ENCODE measurements at regions not wholly inside any gene's neighbourhood (a gene's known extent, or its start where the extent isn't known, plus 50 kb on each side); places are given as distances from the start of the nearest gene placed in this dataset.

DNA sequence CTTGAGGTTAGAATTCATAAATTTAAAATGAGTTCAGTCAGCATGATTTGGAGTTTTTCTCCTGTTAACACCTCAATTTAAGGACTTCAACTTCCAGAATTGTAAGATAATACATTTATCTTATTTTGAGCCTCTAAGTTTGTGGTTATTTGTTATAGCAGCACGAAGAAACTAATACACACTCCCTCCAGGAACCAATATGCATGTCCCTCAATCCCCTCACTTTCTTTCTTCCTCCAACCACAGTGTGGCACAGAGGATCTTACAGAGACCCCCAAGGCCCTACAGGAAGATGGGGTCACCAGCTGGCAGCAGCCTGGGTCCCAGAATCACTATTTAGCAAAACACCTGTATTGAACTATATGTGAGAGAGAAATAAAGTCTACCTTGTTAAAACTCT is 242.0 kb downstream of the RAD51AP2 start:
- Histone ChIP-seq H2AFZ (no peak overlapping the region), H3K27ac (ENCODE audit: low read depth) (no peak overlapping the region), H3K4me2 (no peak overlapping the region), H3K27me3 (ENCODE audit: insufficient read depth) (no peaks in the 10 kb centered on the region), H3K79me2 (replicated peaks; ENCODE audit: insufficient read depth) (no peaks in the 10 kb centered on the region), H3K9me2 (ENCODE audit: insufficient read depth) (peaks cover 4% of the 10 kb centered on the region), H3K4me3 (no peak overlapping the region), H3K36me3 (ENCODE audit: insufficient read depth) (no peaks in the 10 kb centered on the region), H4K20me1 (replicated peaks; ENCODE audit: insufficient read depth) (no peaks in the 10 kb centered on the region), H3F3A (replicated peaks; ENCODE audit: low read depth) (no peaks in the 10 kb centered on the region), H3K4me1 (ENCODE audit: insufficient read depth) (no peaks in the 10 kb centered on the region)
- Mint-ChIP-seq H3K9me3 (0 out of 3 replicates have a peak, but pooled peaks cover 3% of the 10 kb centered on the region), H3K4me3 (no peak overlapping the region), H3K27ac (no peak overlapping the region), H3K4me1 (no peaks in the 10 kb centered on the region), H3K36me3 (ENCODE audit: low read depth) (no peaks in the 10 kb centered on the region), H3K27me3 (ENCODE audit: insufficient read depth, low read depth, poor library complexity) (no peaks in the 10 kb centered on the region)
- no peak for TF ChIP-seq CREB1 (CRISPR knock-in tag; IDR thresholded peaks at IDR 0.05; ENCODE audit: low read depth)
- TF ChIP-seq, protein P1, sequence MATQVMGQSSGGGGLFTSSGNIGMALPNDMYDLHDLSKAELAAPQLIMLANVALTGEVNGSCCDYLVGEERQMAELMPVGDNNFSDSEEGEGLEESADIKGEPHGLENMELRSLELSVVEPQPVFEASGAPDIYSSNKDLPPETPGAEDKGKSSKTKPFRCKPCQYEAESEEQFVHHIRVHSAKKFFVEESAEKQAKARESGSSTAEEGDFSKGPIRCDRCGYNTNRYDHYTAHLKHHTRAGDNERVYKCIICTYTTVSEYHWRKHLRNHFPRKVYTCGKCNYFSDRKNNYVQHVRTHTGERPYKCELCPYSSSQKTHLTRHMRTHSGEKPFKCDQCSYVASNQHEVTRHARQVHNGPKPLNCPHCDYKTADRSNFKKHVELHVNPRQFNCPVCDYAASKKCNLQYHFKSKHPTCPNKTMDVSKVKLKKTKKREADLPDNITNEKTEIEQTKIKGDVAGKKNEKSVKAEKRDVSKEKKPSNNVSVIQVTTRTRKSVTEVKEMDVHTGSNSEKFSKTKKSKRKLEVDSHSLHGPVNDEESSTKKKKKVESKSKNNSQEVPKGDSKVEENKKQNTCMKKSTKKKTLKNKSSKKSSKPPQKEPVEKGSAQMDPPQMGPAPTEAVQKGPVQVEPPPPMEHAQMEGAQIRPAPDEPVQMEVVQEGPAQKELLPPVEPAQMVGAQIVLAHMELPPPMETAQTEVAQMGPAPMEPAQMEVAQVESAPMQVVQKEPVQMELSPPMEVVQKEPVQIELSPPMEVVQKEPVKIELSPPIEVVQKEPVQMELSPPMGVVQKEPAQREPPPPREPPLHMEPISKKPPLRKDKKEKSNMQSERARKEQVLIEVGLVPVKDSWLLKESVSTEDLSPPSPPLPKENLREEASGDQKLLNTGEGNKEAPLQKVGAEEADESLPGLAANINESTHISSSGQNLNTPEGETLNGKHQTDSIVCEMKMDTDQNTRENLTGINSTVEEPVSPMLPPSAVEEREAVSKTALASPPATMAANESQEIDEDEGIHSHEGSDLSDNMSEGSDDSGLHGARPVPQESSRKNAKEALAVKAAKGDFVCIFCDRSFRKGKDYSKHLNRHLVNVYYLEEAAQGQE (IDR thresholded peaks at IDR 0.05; ENCODE audit: unreplicated experiment) = no peak
- TF ChIP-seq EZH2 (IDR thresholded peaks at IDR 0.05; ENCODE audit: low read depth, unreplicated experiment) = no peak
- TF ChIP-seq EZH2phosphoT487 (IDR thresholded peaks at IDR 0.05; ENCODE audit: unreplicated experiment) = no peak
- TF ChIP-seq ZNF331 (CRISPR knock-in tag; IDR thresholded peaks at IDR 0.05; ENCODE audit: low read depth) = no peak
- ATAC-seq = no peak
- DNase-seq (ENCODE audit: low spot score) = no peak

DNA sequence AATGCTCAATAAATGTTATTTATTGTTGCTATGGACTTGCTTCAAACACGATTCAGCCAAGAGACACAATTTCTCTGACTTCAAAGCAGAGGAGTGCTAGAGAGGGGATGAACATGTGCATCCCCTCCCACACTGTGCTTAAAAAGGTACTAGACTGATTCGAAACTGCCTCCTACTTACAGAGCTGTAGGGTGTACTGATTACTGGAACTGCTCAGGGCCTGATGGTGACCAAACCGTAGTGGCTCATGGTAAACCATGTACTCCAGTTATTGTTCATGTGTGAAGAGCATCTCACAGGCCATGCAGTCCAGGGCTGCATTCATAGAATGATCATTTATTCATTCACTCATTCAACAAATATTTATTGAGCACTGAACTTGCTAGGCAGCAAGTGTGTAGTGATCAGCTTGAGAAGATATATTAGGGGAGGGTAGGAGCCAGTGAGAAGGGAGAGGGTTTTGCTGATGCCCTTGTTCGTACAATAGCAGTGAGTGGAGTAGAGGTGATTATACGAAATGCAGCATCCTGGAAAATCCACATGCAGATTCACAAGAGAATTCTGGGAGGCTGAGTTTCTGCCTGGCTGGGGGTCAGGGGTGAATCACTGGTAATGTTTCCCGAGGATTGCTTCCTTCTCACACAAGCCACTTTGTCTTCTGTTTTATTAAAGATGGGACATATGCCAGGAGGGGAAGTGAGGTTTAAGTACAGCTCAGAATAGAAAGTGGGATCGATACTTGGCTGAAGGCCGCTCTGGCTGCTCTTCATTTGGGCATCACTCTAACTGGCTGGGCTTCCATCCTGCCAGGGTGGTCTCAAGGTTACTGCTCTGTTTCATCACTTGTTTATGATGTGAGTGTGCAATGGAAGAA is 245.4 kb downstream of the RAD51AP2 start:
- TF ChIP-seq EZH2phosphoT487 (IDR thresholded peaks at IDR 0.05; ENCODE audit: unreplicated experiment) (no peak), NANOG (IDR thresholded peaks at IDR 0.05; ENCODE audit: borderline replicate concordance) (no peak), POLR2AphosphoS5 (IDR thresholded peaks at IDR 0.05; ENCODE audit: low read depth) (no peak)
- no peaks in the 10 kb centered on the region for H3K4me1 Mint-ChIP-seq
- DNase-seq (ENCODE audit: low spot score) (no peak), ATAC-seq (no peak)
- H3K4me2 ChIP-seq = no peak overlapping the region
- no peaks in the 10 kb centered on the region for H3K27me3 Mint-ChIP-seq (ENCODE audit: insufficient read depth, low read depth, poor library complexity)
- H3K4me3 Mint-ChIP-seq = no peak overlapping the region
- no peaks in the 10 kb centered on the region for H3K36me3 Mint-ChIP-seq (ENCODE audit: low read depth)
- H3F3A ChIP-seq (replicated peaks; ENCODE audit: low read depth) = no peaks in the 10 kb centered on the region
- H4K20me1 ChIP-seq (replicated peaks; ENCODE audit: insufficient read depth) = no peaks in the 10 kb centered on the region
- H3K9me3 Mint-ChIP-seq = 0 out of 3 replicates have a peak, but pooled peaks cover 3% of the 10 kb centered on the region
- no peaks in the 10 kb centered on the region for H3K27me3 ChIP-seq (ENCODE audit: insufficient read depth)
- no peaks in the 10 kb centered on the region for H3K79me2 ChIP-seq (replicated peaks; ENCODE audit: insufficient read depth)
- H3K9me2 ChIP-seq (ENCODE audit: insufficient read depth) = peaks cover 10% of the 10 kb centered on the region; the same call in 1 of the 2 replicates
- no peak overlapping the region for H3K27ac ChIP-seq (ENCODE audit: low read depth)
- H3K27ac Mint-ChIP-seq = no peak overlapping the region
- H2AFZ ChIP-seq = no peak overlapping the region
- no peaks in the 10 kb centered on the region for H3K36me3 ChIP-seq (ENCODE audit: insufficient read depth)
- H3K4me3 ChIP-seq = no peak overlapping the region
- H3K4me1 ChIP-seq (ENCODE audit: insufficient read depth) = no peaks in the 10 kb centered on the region

Data from GM23338 (cell line).